Non-pigmented ciliary epithelial cell (primary cell): ENCODE measurements at regions not wholly inside any gene's neighbourhood (a gene's known extent, or its start where the extent isn't known, plus 50 kb on each side); places are given as distances from the start of the nearest gene placed in this dataset.
"Not testable (repeated sequence)": the region's sequence is repeated elsewhere in the genome, so short reads cannot be mapped to it uniquely, and the experiment has no call there.

ENCODE experiments used
- DNase-seq: peaks from one replicate; pipeline ENCODE4 v3.0.0-alpha.2; 2010; ENCODE audit warnings: low read depth

DNA sequence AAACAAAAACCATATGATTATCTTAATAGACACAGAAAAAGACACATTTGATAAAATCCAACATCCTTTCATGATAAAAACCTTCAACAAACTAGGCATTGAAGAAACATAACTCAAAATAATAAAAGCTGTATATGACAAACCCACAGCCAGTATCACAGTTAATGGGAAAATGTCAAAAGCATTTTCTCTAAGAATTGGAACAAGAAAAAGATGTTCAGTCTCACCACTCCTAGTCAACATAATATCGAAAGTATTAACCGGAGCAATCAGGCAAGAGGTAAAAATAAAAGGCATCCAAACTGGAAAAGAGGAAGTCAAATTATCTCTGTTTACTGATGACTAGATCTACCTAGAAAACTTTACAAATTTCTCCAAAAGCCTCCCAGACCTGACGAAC is 684.2 kb upstream of the SPRY2 start:
- no peak for DNase-seq

DNA sequence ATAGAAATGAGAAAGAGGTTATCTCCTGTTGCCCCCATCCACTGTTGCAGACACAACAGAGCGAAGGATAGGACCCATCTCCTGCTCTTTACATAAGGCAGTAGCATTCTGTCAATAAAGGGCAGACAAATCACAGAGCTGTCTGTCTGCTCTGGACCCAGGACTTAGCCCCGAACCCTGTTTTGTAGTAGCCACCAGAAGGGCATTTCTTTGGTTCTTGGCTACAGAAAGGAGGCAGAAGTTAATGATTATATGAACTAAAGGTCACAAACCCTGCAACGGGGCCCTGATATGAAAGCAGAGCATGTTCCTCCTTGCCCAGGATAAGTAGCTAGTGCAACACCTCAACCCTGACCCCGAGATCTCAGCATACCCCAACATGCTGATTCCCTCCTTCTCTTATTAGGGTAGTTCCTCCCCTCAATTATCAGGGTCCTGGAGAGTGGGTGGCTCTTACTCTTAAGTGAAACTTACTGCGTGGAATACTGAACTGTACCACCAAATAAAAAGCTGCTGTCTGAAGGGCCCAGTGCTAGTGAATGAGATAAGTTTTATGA is 680.4 kb upstream of the SPRY2 start:
- DNase-seq = no peak

DNA sequence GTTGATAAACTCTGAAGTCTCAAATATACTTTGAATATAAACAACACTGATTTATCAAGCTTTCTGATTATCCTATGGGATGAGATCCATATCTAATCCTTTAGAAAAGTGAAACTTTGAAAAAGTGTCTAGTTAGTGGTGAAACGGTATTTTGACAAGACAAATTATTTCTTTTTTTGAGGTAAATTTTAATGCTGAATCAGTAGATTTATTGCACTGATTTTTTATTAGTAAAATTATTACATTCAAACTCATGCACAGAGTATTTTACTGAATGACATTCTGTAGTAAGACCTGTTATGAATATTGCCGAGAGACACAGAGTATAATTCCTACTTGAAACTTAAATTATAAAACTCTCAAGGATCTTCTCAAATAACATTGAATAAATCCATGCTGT is 679.1 kb upstream of the SPRY2 start:
- DNase-seq = no peak

DNA sequence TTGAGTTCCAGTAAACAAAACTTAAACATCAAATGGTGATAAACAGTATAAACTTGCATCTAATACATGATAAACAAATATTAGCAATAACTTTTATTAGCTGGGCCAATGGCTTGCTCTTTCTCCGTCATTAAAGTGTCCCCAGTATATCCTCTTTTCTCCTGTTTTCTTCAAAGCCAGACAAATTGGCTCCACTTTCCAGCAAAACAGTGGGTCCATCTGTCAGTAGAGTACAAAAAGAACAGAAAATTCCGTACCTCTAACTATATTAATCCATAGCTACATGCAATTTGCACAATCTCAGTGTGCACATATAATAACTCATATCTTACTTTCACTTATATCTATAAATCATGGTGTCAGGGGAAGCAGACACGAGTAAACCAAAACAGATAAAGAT is 678.0 kb upstream of the SPRY2 start:
- DNase-seq = no peak

DNA sequence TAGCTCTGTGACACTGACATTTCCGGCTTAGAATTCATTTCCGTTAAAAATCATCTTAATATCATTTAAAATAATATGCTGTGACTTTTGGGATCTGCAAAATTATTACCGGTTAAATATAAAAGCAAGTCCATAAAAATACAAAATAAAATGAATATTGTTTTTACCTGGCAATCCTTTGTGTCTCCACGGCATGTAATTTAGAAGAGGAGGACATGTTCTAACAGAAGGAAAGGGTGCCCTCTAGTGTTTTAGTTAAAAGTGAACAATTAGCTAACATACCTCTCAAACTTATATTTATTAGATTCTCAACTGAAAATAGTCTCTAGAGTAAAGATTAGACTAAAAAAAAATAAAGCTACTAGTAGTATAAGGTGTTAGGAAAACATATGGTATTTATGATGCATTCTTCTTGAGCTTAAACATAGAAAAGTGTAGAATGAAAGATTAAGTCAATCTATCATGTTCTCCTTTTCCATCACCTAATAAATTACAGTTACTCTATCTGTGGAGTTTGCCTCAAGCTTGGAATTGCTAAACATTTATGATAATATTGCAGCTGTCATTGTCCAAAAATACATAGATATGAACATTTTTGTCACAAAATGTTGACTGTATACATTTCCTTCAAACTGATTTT is 676.7 kb upstream of the SPRY2 start:
- peak; percentile 14 for DNase-seq

DNA sequence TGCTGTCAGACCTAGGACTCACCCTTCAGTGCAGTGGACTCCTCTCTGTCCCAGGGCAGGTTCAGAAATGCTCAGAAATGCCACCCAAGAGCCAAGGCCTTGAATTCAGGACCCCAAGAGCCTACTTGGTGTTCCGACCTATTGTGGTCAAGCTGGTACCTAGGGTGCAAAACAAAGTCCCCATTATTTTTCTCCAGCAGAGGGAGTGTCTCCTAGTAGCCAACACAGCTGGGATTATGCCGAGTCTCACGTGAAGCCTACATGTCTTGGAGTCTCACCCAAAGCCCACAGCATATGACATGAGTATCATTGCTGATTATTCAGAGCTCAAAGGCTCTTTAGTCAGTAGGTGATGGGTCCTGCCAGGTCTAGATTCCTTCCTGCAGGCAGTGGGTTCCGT is 671.1 kb upstream of the SPRY2 start:
- no peak for DNase-seq

DNA sequence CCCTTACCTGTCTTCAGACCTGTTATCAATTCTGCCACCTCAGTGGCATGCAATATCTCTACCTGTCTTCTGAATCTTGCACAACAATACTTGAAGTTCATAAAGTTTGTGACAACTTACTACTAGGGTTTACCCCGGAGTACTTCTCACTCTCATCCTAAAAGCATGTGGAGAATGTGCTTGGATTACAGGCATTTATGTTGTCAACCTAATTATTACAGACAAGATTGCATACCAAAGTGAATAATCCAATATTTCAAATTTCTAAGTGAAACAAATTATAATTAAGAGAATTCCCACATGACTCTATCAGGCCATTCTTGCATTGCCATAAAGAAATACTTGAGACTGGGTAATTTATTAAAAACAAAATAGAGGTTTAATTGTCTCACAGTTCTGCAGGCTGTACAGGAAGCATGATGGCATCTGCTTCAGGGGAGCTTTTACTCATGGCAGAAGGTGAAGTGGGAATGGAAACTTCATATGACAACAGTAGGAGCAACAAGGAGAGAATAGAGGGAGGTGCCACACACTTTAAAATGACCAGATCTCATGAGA is 661.0 kb upstream of the SPRY2 start:
- no peak for DNase-seq

DNA sequence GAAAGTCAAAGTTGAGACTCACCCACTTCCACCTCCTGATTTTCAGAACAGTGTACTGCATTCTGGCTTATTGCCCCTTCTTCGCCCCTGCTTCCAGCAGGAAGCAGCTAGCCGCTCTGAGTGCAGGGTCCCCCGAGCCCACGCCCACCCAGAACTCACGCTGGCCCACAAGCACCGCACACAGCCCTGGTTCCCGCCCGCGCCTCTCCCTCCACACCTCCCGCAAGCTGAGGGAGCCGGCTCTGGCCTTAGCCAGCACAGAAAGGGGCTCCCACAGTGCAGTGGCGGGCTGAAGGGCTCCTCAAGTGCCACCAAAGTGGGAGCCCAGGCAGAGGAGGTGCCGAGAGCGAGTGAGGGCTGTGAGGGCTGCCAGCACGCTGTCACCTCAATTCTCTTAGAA is 657.7 kb upstream of the SPRY2 start:
- not testable (repeated sequence) for DNase-seq

DNA sequence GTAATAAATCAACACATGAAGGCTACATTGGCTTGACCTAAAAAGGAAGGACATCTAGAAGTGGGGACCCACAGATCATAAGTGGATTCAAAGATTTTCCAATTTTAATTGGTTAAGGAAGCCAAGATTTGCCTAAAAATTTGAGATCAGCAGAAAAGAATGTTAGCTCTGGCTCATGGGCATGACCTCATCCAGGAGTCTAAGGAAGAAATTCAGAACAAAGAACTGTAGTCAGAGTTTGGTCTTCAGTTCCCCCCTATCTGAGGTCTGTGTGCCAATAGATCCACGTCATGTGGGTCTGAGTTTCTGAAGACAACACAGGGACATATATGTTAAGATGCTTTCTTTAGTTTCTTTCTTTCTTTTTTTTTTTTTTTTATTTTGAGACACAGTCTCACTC is 648.8 kb upstream of the SPRY2 start:
- DNase-seq = no peak

DNA sequence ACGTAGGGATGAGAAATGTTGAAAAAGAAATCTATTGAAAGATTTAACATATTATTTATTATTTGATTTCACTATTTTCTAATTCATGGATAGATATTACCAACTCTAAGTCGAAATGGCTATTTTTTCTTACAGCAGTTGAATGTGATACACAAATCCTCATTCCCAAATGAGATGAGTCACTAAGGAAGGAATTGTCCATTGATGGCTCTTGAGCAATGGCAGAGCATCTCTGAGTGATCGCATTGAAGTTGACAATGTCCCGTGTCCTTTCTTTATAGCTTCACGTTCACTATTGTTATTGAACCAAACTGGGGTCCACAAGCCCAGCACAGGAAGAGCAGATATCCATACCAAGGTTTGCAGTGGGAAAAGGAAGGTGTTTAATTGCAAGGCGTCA is 648.3 kb upstream of the SPRY2 start:
- no peak for DNase-seq

DNA sequence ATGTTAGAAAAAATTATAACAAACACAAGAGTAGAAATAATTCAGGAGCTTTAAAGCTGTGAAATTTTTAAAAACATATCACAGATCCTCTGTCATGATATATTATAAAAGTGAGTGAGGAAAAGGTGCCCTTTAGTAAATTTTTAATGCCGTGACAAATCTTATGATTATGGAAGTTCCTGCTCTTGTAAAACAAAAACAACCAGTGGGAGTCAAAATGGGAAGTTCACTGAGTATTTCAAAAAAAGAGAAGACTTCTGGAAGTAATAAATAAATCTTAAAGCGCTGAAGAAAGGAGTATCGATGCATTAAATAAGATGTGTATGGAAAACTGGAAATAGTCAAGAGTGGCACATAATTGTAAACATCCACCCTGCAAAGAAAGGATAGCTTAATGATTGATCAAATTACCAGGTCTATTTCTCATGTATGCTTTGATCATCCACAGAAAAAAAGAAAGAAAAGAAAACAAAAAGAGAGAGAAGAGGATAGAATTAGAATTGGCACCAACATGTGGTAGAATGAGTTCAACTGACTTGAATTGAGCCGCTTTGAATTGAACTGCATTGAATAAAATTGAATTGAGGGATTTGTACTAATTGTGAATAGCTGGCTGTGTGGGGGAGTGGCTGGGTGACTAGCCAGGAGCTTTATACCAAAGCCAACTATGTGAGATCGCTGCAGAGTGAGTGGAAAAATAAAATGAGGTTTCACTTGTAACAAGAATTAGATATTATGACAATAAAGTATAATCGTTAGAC is 647.6 kb upstream of the SPRY2 start:
- no peak for DNase-seq

DNA sequence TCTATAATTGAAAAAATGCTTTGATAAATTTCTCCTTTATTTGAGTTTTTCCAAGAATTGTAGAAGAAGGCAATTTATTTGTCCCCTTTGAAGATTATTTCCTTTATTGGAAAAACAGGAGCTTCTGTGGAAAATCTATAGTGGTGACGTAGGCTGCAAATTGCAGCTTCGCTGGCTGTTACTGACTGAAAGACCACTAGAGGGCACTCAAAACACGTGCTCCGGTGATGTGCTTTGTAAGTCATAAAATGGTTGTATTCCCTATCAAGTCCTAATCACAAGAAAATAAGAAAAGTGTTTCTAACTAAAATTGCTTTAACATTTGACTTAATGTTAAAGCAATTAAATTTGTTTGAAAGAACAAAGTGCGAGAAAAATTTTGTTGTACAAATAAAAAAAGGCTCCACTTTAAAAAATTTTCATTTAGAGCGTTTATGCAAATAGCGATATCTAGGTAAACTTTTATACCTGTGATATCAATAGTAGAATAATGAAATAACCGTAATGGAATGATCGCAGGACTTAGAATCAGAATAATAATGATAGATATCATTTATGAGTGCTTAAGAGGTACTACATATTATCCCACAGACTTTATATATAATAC is 638.2 kb upstream of the SPRY2 start:
- no peak for DNase-seq

DNA sequence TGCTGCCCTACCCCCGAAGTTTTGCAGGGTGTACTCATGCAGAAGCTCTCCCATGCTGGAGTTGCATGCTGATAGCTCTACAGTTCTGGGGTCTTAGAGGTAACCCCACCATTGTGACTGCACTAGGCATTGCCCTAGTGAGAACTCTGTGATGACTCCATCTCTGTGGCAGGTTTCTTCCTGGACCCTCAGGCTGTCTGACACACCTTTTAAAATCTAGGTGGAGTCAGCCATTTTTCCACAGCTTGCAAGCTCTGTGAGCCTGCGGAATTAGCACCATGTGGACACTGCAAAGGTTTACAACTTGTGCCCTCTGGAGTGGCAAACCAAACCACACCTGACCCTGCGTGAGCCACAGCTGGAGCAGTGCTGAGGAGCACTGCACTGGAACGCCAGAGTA is 636.2 kb upstream of the SPRY2 start:
- no peak for DNase-seq

DNA sequence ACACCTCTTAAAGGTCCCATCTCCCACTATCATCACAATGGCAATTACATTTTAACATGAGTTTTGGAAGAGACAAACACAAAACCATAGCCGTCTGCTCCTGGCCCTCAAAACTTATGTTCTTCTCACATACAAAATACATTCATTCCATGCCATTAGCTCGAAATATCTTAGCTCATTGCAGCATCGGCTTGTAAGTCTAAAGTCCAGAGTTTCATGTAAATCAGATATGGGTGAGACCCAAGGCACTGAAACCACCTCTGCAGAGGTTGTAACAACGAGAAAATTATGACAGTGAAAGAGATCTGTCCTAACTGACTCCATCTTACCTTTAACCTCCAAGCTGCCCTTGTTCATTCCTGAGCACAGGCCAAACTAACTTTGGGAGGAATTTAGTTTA is 635.0 kb upstream of the SPRY2 start:
- DNase-seq = no peak

DNA sequence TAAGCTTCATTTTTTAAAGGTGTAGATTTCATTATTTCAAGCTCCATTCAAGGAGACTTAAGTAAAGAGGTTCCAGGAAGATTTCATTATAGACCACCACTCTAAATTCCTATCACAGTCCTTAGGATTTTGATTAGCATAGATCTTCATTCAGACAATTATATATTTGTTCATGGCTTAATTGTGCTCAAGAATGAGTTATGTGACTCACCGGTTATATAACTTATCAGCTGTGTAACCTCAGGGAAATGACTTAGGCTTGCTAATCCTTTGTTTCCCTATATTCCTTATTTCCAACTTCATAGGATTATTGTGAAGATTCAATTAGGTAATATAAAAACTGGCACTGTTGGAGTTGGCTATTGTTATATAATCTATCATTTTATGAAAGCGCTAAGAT is 632.8 kb upstream of the SPRY2 start:
- no peak for DNase-seq

DNA sequence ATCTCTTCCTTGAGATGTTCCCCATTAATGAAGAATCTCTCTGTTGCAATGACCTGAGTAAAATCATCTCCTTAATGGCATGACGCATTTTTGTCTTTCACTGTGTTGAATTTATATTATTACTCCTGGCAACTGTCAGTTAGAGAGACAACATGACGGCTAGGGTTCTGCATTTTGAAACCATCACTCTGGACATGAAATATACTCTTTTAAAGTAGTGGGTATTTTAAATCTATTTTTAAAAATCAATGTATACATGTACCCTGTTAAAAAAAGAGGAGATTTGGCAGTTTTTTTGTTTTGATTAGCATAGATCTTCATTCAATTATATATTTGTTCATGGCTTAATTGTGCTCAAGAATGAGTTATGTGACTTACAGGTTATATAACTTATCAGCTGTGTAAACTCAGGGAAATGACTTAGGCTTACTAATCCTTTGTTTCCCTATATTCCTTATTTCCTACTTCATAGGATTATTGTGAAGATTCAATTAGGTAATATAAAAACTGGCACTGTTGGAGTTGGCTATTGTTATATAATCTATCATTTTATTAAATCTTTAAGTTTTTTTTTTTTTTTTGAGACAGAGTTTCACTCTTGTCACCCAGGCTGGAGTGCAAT is 632.0 kb upstream of the SPRY2 start:
- no peak for DNase-seq

DNA sequence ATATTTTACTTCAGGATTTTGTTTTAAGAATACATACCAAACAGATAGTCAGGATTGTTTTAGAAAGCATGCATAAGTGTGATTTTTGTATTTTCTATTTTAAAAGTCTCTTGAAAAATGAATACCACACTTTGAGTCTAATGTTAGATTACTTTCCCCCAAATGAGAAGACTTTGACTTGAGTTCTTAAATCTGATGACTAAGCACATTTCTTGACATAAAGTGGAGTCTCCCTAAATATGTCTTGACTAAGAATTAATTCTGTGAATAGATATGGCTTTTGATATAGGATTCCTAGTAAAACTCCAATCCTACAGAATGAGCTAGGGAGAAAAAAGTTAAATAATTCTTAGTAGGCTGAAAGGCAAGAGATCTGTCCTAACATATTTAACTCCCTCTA is 624.2 kb upstream of the SPRY2 start:
- no peak for DNase-seq

DNA sequence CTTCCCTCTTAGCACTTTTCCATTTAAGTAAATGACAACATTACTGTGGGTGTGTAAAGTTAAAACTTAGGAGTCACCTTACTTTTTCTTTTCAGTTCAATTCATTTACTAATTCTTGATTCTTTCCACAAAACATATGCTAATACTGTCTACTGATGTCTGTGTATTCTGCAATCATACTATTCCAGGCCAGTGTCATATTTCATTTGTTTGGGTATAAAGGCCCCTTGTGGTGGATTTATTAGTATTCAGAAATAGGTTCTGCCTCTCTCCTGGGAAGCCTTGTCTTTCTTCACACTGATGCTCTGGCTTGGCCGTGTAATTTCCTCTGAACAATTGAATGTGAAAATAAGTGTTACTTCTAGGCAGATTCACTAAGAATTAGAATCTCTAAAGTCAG is 621.9 kb upstream of the SPRY2 start:
- no peak for DNase-seq

DNA sequence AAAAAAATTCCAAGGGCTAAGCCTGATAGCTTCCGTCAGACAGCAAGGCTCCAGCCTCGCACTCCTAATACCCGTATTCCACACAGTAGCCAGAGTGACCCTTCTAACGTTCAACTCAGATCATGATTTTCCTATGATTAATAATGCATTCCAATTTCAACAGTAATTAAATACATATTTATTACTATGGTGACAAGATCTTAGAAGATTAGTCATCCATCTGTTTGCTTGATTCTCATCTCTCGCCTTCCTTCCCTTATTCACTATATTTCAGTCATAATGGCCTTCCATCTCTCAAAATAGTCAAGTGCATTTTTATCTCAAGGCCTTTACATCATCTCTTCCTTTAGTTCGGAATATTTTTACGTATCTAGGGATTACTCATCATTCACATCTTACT is 621.2 kb upstream of the SPRY2 start:
- DNase-seq = no peak

DNA sequence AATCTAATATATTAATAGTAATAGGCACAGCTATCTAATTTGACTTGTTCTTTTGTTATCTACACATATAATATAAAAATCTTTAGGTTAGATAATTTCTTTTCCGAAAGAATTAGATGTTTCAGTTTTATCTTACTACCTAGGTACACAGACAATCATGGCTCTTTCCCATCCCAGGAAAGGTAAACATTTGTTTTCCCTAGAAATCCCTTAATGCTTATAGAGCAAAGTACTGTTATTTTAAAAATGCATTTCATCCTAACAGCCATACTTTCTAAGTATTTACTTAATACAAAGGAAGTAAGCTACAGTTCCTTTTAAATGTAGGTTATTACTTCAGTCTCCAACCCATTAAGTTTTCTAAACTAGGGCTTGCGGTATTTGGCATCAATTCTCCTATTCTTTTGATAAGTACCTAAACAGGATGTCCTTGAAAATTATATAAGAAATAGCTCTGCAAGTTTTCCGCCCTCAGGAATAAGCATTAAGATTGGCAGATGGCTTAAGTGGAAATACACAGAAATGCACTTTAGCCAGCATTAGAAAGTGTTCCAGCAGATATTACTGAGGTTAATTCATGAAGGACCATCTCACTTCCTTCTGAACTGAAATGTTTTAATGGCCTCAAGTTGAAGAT is 616.2 kb upstream of the SPRY2 start:
- DNase-seq = no peak

DNA sequence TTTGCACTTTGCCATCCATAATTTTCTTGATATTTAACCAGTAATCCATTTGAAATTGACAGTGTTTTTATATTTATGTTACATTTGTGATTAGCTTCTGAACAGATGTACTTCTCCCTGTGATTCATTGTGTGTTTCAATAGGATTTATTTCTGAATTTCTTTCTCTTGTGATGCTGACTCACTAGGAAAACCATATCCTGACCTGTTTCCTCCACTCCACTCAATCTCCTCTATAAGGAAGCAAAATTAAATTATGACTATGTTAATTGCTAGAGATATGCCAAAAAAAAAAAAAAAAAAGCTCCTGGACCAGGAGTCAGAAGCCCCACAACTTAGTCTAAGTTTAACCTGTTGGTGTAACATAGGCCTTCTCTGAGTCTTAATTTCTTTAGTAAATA is 614.6 kb upstream of the SPRY2 start:
- DNase-seq = no peak

DNA sequence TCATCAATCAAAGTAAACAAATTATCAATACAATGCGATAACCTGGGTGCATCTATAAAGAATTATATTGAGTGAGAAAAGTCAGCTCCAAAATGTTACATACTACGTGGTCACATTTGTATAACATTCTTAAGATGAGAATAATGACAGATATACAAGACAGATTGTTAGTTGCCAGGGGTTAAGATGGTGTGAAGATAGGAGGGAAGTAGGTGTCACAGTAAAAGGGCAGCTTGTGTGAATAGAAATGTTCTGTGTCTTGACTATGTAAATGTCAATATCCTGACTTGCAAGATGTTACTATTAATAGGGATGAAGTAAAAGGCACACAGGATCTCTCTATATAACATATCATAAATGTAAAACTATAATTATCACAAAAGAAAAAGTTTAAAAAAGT is 611.2 kb upstream of the SPRY2 start:
- DNase-seq = no peak
